Colon (tissue), 2 donors: ENCODE measurements at regions not wholly inside any gene's neighbourhood (a gene's known extent, or its start where the extent isn't known, plus 50 kb on each side); places are given as distances from the start of the nearest gene placed in this dataset.

Experiments
- FAIRE-seq: peaks from 2 replicates; lab custom pipeline; 2012; peaks lifted over from hg19 to GRCh38; lab: Jason Lieb, UNC
- donor health status: control.
- donor health status: control.

- no peak for FAIRE-seq
Observed at GRCh38 chr3:459311-459670, 262.7 kb downstream of the CHL1 start.

DNA sequence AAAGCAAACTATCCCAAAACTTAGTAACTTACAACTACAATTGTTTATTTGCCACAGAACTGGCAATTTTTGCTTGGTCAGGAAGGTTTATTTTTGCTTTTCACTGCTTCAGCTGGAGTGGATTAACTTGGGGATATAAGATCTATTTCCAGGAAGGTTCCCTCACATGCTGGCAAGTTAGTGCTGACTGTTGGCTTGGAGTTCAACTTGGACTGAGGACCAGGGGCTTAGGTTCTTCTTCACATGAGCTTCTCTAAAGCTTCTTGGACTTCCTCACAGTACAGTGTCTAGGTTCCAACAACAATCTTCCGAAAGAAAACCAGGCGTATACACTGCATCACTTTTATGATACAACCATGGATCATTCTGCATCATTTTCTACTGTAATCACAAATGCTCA, 264.4 kb downstream of the CHL1 start:
- no peak for FAIRE-seq

DNA sequence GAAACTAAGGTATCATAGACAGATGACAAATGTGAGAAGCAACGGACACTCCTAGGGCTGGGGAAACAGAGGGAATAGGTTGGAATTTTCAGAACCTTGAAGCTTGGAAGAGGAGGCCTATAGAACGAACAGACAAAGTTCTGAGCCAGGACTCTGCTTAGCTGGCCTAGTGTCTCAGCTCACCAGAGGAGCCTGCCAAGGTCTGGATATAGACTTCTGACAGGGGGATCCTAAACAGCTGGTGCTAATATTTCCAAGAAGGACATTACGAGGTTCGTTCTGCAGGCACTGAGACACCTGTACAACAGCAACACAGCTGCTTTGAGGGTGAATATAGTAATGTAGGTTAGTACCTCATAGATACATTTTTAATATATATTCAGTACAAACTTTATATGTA, 266.3 kb downstream of the CHL1 start:
- FAIRE-seq = no peak

DNA sequence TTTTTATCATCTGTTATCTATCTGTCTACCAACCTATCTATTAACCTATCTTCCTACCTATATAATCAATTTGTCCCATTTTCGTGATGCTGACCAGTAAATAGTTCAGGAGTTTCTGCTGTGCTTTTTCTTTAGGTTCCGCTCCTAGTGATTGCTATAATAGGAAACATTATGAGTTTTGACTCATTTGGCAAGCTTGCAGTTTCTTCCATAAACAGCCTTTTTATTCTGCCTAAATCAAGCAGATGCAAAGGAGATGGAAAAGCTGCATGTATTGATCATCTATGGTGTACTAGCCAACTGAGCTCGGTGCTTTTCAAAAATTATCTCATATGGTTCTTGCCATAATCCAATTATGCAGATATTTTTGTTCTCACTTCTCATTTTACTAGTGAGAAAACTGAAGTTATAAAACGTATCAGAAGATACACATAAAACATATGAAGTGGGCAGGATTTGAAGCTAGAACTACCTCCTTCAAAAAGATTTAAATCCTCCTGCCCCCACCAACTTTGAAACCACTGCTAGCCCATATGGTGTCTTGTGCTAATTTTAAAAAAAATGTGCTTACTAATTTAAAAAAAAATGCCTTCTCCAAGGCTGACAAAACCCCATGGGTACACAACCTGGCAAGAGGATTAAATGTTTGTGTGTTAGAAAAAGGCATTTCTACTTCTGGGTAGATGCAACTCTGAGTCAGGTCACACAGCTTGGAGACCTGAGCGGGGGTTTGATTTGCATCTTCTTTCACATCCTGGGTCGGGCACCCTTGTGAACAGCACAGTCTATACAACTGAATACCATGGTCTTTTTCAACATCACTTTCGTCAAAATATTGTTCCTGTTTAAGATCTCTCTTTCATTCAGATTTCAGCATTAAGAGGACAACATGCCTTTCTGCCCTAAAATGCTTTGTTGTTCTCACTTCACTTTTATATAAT, 267.0 kb downstream of the CHL1 start:
- no peak for FAIRE-seq

DNA sequence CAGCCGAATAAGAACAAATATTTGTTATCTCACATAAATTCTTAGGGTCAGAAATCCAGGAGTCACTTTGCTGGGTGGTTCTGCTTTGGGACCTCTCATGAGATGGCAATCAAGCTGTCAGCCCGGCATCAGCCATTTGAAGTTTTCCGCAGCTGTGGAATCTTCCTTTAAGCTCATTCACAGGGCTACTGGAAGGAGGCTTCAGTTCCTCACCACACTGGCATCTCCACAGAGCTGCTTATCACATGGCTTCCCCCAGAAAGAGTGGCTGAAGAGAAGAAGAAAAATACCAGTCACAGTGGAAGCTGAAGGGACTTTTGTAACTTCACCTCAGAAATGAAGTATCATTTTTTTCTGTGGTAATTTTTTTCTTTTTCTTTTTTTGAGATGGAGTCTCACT, 267.7 kb downstream of the CHL1 start:
- FAIRE-seq = no peak

- FAIRE-seq = no peak
Observed at GRCh38 chr3:468172-468571, 271.6 kb downstream of the CHL1 start.

DNA sequence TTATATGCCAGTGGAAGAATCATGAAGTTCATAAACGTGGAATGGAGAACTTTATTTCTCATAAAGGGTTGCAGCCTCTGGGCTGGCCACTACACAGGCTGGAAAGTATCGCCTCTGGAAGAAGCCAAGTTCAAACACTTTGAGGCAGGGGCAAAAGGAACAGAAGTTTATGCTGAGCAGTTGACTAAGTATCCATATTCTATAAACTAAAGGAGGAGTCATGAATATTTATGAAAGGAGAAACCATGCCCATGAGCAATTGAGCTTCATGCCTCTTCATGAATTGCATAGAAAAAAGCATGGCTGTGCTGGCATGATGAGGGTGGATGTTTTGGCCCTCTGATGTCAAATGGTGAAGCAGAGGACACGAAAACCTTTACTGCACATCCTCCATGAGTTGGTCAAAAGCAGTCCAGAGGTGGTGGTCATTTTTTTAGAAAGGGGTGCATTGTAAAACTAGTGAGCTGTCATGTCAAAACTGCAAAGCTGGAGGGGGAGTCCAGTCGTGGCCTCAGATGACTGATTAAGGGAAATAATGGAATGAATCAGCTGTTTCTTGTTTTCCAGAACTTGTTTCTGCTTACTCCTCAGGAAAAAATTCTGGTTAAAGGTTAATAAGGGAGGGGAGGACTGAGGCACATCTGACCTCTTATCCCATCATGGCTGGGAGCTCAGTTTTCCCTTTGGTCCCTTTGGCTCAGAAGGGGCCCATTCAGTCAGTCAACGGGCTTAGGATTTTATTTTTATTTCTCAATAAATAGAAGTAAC, 276.7 kb downstream of the CHL1 start:
- no peak for FAIRE-seq

GRCh38 chr3:474828-475227, 278.3 kb downstream of the CHL1 start:
- no peak for FAIRE-seq

DNA sequence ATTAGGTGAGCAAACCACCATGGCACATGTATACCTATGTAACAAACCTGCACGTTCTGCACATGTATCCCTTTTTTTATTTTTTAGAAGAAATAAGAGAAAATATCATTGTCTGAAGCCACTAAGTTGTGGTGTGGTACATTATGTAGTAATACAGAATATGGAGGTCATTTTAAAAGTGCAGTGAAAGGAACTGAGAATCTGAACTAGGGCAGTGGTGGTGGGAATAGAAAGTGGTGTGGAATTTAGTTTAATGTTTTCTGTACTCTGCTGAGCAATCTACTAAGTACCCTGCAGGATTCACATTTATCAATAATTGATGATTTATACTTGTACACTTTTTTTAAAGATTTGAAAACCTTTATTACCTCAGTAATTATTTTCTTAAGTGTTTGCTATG, 283.5 kb downstream of the CHL1 start:
- no peak for FAIRE-seq

DNA sequence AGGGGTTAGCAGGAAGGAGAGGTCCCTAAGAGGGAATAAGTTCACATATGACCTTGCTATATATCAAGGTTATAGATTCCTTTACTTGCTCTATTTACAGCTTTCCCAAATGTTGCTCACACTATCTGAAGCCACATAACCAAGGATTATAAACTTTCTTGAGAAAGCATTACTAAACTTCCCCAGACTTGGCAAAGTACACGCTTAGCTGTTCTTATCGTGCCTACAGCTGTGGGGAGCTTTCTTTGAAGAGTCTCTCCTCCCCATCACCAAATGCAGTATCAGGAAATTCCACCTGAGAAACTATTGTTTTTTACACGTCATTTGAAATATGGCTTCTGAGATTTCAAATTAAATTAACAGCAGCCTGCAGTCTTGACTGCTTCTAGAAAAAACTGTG, 284.5 kb downstream of the CHL1 start:
- no peak for FAIRE-seq

GRCh38 chr3:481680-482079, 285.1 kb downstream of the CHL1 start:
- no peak for FAIRE-seq

GRCh38 chr3:482479-482878, 285.9 kb downstream of the CHL1 start:
- FAIRE-seq = no peak

DNA sequence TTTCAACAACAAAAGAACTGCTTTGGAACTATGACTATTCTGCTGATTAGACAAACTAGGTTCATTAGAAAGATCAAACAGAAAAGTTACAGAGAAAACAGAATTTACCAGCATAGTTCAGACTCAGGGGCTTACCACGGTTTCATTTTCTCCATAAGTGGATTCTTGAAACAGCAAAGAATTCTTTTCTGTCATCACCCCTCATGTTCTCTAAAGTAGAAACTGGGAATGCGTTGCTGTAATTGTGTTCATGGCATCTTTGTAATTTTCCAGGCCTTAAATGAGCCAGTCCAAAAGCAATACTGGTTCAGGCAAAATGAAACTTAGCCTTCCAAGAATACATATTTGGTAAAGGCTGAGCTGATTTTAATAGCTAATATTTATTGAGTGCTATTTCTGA, 287.8 kb downstream of the CHL1 start:
- FAIRE-seq = no peak

DNA sequence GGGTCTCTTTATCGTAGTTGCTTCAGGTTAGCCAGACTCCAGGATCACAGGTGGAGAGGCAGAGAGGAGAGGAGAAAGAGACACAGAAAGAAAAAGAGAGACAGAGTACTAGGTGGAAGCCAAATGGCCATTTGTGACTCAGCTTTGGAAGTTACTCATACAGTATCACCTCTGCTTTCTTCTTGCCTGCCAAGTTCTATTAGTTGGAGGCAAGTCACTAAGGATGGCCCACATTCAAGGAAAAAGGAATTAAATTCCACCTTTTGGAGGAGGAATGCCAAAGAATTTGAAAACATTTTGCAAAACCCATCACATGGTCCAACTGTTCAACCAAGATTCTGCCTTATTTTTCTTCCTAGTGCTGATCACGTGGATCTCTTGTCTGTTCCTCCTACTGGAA, 291.1 kb downstream of the CHL1 start:
- no peak for FAIRE-seq

DNA sequence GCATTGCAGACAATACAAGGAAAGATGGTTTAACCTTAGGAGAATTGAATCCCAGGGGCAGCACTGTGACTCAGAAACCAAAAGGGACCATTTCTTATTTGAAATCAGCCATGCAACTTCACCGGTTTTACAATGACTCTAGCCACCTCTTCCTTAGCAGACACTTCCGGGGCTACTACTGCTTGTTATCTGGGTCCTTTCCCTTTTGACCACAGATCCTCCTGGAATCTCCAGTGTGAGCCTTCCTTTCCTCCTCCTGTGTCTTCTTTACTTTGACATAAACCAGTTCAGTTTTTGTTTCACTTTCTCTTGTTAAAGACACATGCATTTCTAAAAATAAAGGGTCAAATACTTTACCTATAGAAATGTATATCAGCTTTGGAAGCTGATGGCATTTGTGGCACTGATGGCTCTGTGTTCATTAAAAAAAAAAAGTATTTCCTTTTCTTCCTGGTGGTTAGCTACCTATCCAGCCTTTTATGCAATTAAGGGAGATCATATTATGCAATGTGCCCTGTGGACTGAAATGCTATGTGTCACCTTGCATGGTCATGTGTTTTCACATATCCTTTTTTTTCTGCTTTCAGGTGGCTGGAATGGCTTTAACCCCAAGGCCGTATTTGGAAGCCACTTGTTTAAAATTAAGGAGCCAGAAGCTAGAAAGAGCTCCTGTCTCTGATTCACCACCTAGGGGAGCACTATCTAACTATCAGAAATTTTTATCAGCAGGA, 296.2 kb downstream of the CHL1 start:
- FAIRE-seq = no peak

DNA sequence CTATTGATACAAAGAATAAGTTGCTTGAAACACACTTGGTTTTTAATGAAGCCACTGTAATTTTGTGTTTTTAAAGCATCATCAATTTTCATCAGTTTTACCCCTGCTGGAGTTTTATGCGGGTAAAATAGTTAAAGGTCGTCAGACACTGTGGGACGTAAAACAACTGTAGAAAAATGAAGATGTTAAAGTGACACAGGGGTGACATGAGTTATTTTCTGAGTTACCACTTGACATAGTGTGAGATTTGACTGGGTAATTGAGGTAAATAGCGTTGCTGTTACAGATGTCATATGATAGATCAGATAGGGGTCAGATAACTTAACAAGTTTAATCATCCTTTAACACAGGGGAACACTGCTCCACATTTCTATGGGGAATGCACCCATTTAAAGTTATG, 297.6 kb downstream of the CHL1 start:
- FAIRE-seq = no peak

GRCh38 chr3:498487-498886, 301.9 kb downstream of the CHL1 start:
- FAIRE-seq = no peak

DNA sequence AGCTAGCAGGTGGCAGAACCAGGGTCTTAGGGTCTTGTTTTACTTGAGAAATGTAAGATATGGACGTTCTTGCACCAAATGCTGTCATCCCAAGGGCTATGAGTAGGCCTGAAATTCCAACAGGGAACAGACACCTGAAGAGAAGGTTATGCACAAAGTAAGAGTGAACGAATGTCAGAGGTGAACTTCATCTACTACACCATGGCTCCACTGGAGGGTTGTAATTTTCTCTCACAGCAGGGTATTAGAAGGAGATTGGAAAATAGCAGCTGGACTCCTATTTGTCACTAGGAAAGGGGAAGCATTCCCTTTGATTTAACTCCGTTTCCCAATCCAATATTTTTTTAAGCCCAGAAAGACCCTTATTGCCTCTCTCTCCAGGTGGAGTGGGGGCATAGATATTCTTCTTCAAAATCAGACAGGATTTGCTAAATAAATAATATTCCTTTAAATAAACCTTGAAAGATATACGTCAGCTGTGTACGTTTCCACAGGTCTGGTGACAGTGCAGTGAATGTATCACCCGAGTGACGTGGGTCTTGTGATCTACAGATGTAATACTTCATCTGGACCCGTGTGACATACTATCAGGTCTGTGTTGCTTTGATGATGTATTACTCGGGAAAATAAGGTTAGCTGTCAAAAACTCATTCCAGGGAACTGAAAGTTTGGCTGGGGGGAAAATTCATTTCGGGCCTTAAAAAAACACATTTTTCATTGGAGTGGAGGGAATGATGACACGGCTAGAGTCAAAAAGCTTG, 302.6 kb downstream of the CHL1 start:
- no peak for FAIRE-seq

DNA sequence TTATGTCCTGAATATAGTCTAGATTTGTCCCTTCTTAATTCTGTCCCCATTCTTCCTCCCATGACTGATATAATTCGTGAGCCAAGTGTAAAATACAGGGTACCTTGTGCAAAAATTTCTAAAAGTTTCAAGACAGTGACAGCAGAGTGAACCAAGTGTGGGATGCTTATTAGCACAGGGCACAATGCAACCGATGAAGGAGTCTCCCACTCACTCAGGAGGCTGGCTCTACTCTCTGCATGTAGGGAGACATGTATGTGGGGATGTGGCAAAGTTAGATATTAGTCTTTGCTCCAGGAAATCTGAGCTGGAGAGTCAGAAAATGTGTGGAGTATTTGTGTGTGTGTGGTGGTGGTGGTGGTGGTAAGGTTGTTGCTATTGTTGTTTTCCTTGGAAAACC, 305.9 kb downstream of the CHL1 start:
- no peak for FAIRE-seq

GRCh38 chr3:513301-513700, 316.7 kb downstream of the CHL1 start:
- FAIRE-seq = no peak

DNA sequence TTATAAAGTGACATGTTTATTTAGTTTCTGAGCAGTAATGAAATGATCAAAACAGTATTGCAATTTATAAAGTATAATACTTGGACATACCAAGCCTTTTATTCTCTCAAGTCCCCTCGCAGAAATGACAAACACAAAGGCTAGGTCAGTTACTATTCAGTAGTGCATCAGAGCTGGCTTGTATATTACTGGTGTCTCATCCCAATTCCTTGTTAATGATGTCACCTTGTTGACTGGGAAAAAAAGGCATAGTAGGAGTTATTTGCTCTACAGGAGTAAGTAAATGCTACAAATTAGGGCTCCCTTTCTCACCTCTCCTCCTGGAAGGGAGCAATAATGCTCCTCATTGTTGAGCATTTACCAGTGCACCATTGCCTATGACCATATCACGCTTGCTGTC, 317.6 kb downstream of the CHL1 start:
- no peak for FAIRE-seq

DNA sequence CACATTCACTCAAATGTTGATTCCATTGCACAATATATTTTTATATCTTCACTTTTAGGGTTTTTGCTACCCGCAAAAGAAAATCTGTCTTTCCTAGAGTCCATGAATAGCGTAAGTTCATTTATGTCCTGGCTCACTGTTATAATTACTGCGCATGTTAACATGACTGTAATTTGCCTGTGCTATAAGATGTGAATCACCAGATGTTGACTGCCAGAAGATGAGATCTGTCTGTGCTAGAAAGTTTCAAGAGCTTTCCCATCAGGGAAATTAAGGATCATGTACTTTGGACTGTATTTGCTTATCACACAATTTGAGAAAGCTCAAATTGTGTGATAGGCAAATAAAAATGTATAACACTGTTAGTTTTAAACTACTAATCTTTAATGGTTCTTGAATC, 322.5 kb downstream of the CHL1 start:
- FAIRE-seq = no peak
